ENCODE measurements at regions not wholly inside any gene's neighbourhood (a gene's known extent, or its start where the extent isn't known, plus 50 kb on each side); places are given as distances from the start of the nearest gene placed in this dataset.

GRCh38 chr9:75532233-75533050, 358.0 kb upstream of the PCSK5 start (continued):
- TF ChIP-seq ZNF462 (CRISPR knock-in tag; IDR thresholded peaks at IDR 0.05) (no peak), STAT1 (IDR thresholded peaks at IDR 0.05; ENCODE audit: unreplicated experiment) (no peak), EZH2phosphoT487 (IDR thresholded peaks at IDR 0.05; ENCODE audit: unreplicated experiment) (no peak), CTCF (conservative IDR thresholded peaks at IDR 0.05; ENCODE audit: low read depth in 2 of 2) (no peak)

GRCh38 chr9:75539523-75539922, 350.9 kb upstream of the PCSK5 start:
- no peaks in the 10 kb centered on the region for H3K36me3 Mint-ChIP-seq (ENCODE audit: low read depth)
- no peaks in the 10 kb centered on the region for H3K27me3 Mint-ChIP-seq (ENCODE audit: insufficient read depth, low read depth, poor library complexity)
- no peaks in the 10 kb centered on the region for H3K79me2 ChIP-seq (replicated peaks; ENCODE audit: insufficient read depth)
- no peaks in the 10 kb centered on the region for H4K20me1 ChIP-seq (replicated peaks; ENCODE audit: insufficient read depth)
- no peak overlapping the region for H3K4me2 ChIP-seq
- H2AFZ ChIP-seq = no peak overlapping the region; the same call in 1 of the 2 replicates
- no peaks in the 10 kb centered on the region for H3K9me3 Mint-ChIP-seq
- no peak overlapping the region for H3K4me3 ChIP-seq
- no peaks in the 10 kb centered on the region for H3K36me3 ChIP-seq (ENCODE audit: insufficient read depth)
- peaks cover 4% of the 10 kb centered on the region; the same call in 1 of the 2 replicates for H3K9me2 ChIP-seq (ENCODE audit: insufficient read depth)
- no peak overlapping the region for H3K27ac ChIP-seq (ENCODE audit: low read depth)
- no peaks in the 10 kb centered on the region for H3K27me3 ChIP-seq (ENCODE audit: insufficient read depth)
- no peaks in the 10 kb centered on the region for H3F3A ChIP-seq (replicated peaks; ENCODE audit: low read depth)
- H3K4me1 ChIP-seq (ENCODE audit: insufficient read depth) = no peaks in the 10 kb centered on the region
- ATAC-seq (no peak), DNase-seq (ENCODE audit: low spot score) (no peak)
- no peak overlapping the region for H3K27ac Mint-ChIP-seq
- H3K4me1 Mint-ChIP-seq = no peaks in the 10 kb centered on the region
- TF ChIP-seq JUNB (IDR thresholded peaks at IDR 0.05; ENCODE audit: unreplicated experiment) (no peak), POLR2AphosphoS5 (IDR thresholded peaks at IDR 0.05; ENCODE audit: low read depth) (no peak)
- no peak overlapping the region for H3K4me3 Mint-ChIP-seq
